GM23338 (cell line): ENCODE measurements at regions not wholly inside any gene's neighbourhood (a gene's known extent, or its start where the extent isn't known, plus 50 kb on each side); places are given as distances from the start of the nearest gene placed in this dataset.

Experiments used
- ATAC-seq: fragments of 200-7000 bp; cut with Tn5 transposase; 3 replicates; pipeline ENCODE4 v1.9.1; 2020
- DNase-seq: peaks from one replicate; pipeline ENCODE4 v3.0.0-alpha.2; 2015; ENCODE audit warnings: low spot score
- H2AFZ ChIP-seq: fragments of 200-600 bp; sonication (generic); 2 replicates; pipeline ENCODE4 v1.8.0; 2016; ENCODE audit warnings: antibody characterized with exemption, mild to moderate bottlenecking, moderate library complexity
- H3F3A ChIP-seq: fragments of 200-600 bp; sonication (generic); replicated peaks from 2 replicates; pipeline ENCODE4 v1.8.0; 2017; ENCODE audit warnings: antibody characterized with exemption, mixed run types, low read depth
- H3K27ac ChIP-seq: fragments of 200-600 bp; sonication (generic); 2 replicates; pipeline ENCODE4 v1.6.1; 2016; ENCODE audit warnings: low read depth
- H3K27me3 ChIP-seq: fragments of 200-600 bp; sonication (generic); 2 replicates; pipeline ENCODE4 v1.8.0; 2016; ENCODE audit warnings: mild to moderate bottlenecking, mixed run types, moderate library complexity; ENCODE audit not compliant: insufficient read depth
- H3K36me3 ChIP-seq: fragments of 200-600 bp; sonication (generic); 2 replicates; pipeline ENCODE4 v1.8.0; 2016; ENCODE audit warnings: mild to moderate bottlenecking; ENCODE audit not compliant: insufficient read depth
- H3K4me1 ChIP-seq: fragments of 200-600 bp; sonication (generic); 2 replicates; pipeline ENCODE4 v1.8.0; 2016; ENCODE audit warnings: mild to moderate bottlenecking, moderate library complexity; ENCODE audit not compliant: insufficient read depth
- H3K4me2 ChIP-seq: fragments of 200-600 bp; sonication (generic); 2 replicates; pipeline ENCODE4 v1.7.1; 2017; ENCODE audit warnings: mixed run types
- H3K4me3 ChIP-seq: fragments of 200-600 bp; sonication (generic); 2 replicates; pipeline ENCODE4 v1.6.1; 2016; ENCODE audit warnings: mixed run types
- H3K79me2 ChIP-seq: fragments of 200-600 bp; sonication (generic); replicated peaks from 2 replicates; pipeline ENCODE4 v1.8.0; 2017; ENCODE audit warnings: mild to moderate bottlenecking; ENCODE audit not compliant: insufficient read depth
- H3K9me2 ChIP-seq: fragments of 200-600 bp; sonication (generic); 2 replicates; pipeline ENCODE4 v1.8.0; 2017; ENCODE audit not compliant: insufficient read depth
- H4K20me1 ChIP-seq: fragments of 200-600 bp; sonication (generic); replicated peaks from 2 replicates; pipeline ENCODE4 v1.8.0; 2017; ENCODE audit warnings: mild to moderate bottlenecking; ENCODE audit not compliant: insufficient read depth
- H3K27ac Mint-ChIP-seq: 2 replicates; pipeline ENCODE4 v1.8.0; 2020; ENCODE audit warnings: inconsistent platforms, mild to moderate bottlenecking, moderate library complexity, mixed read lengths
- H3K27me3 Mint-ChIP-seq: 3 replicates; pipeline ENCODE4 v1.8.0; 2022; ENCODE audit warnings: low read depth, mild to moderate bottlenecking, moderate library complexity, mixed read lengths, inconsistent platforms; ENCODE audit not compliant: insufficient read depth, poor library complexity
- H3K36me3 Mint-ChIP-seq: 3 replicates; pipeline ENCODE4 v1.8.0; 2021; ENCODE audit warnings: low read depth, mild to moderate bottlenecking, inconsistent platforms, moderate library complexity, mixed read lengths
- H3K4me1 Mint-ChIP-seq: 3 replicates; pipeline ENCODE4 v1.8.0; 2020; ENCODE audit warnings: mild to moderate bottlenecking, inconsistent platforms, mixed read lengths
- H3K4me3 Mint-ChIP-seq: 3 replicates; pipeline ENCODE4 v1.8.0; 2021; ENCODE audit warnings: moderate library complexity, mild to moderate bottlenecking, inconsistent platforms, mixed read lengths
- H3K9me3 Mint-ChIP-seq: 3 replicates; pipeline ENCODE4 v1.8.0; 2020; ENCODE audit warnings: moderate library complexity, mild to moderate bottlenecking, inconsistent platforms, mixed read lengths
- JUNB ChIP-seq: IDR thresholded peaks from one replicate; pipeline ENCODE4 v1.6.1; 2016; ENCODE audit warnings: antibody characterized with exemption; ENCODE audit not compliant: unreplicated experiment
- POLR2AphosphoS5 ChIP-seq: IDR thresholded peaks from 2 replicates; pipeline ENCODE4 v1.6.1; 2016; ENCODE audit warnings: antibody characterized with exemption, low read depth
- ZNF462 ChIP-seq: fragments of 250-450 bp; sonication (Bioruptor Pico); IDR thresholded peaks from 2 replicates; pipeline ENCODE4 v1.5.0; 2020; ENCODE audit warnings: mild to moderate bottlenecking, moderate library complexity

GRCh38 chr7:136079066-136079465 is 101.9 kb upstream of the MTPN start (continued):
- no peak for TF ChIP-seq ZNF462 (CRISPR knock-in tag)
- TF ChIP-seq POLR2AphosphoS5 = no peak

GRCh38 chr7:136078630-136079029 is 101.5 kb upstream of the MTPN start:
- no peaks in the 10 kb centered on the region for H3K27me3 Mint-ChIP-seq
- Histone ChIP-seq H3K79me2 (no peaks in the 10 kb centered on the region), H3K9me2 (no peaks in the 10 kb centered on the region), H3F3A (no peaks in the 10 kb centered on the region), H3K27ac (no peak overlapping the region), H4K20me1 (no peaks in the 10 kb centered on the region), H2AFZ (no peak overlapping the region), H3K4me2 (no peak overlapping the region), H3K4me3 (no peak overlapping the region), H3K27me3 (no peaks in the 10 kb centered on the region), H3K36me3 (no peaks in the 10 kb centered on the region), H3K4me1 (no peaks in the 10 kb centered on the region)
- TF ChIP-seq POLR2AphosphoS5 (no peak), JUNB (no peak), ZNF462 (CRISPR knock-in tag) (no peak)
- ATAC-seq (no peak), DNase-seq (no peak)
- H3K4me3 Mint-ChIP-seq = no peak overlapping the region
- H3K4me1 Mint-ChIP-seq = peaks cover 3% of the 10 kb centered on the region; the same call in 1 of the 3 replicates
- no peaks in the 10 kb centered on the region for H3K36me3 Mint-ChIP-seq
- H3K27ac Mint-ChIP-seq = no peak overlapping the region
- H3K9me3 Mint-ChIP-seq = no peaks in the 10 kb centered on the region
